Mammary epithelial cell (primary cell): ENCODE measurements at regions not wholly inside any gene's neighbourhood (a gene's known extent, or its start where the extent isn't known, plus 50 kb on each side); places are given as distances from the start of the nearest gene placed in this dataset.
A peak's percentile ranks its signal among the peaks of the same experiment; 100 is the strongest.

ENCODE experiments used
- CTCF ChIP-seq, 2 donors: IDR thresholded peaks in 1 of 2; conservative IDR thresholded peaks in 1 of 2; 2 replicates each; pipeline ENCODE4 v1.5.1; 2011 to 2012; ENCODE audit warnings: inconsistent platforms in 2 of 2, low read length in 2 of 2, mild to moderate bottlenecking in 2 of 2, control low read depth in 1 of 2, low read depth in 1 of 2; ENCODE audit not compliant: insufficient read depth in 1 of 2; ENCODE audit errors: extremely low read depth in 1 of 2
- EZH2 ChIP-seq: IDR thresholded peaks from 2 replicates; pipeline ENCODE4 v1.6.1; 2012; ENCODE audit warnings: low read length, inconsistent platforms, borderline replicate concordance

GRCh38 chr6:28809947-28810658 lies 113.7 kb downstream of the TRIM27 start:
- TF ChIP-seq CTCF (conservative IDR thresholded peaks at IDR 0.05 in 1 of 2, IDR thresholded peaks at IDR 0.05 in 1 of 2; ENCODE audit: extremely low read depth in 1 of 2, insufficient read depth in 1 of 2, low read depth in 1 of 2, low read length in 2 of 2) (peak in 1 of 2 donors; percentile 34), EZH2 (no peak)
